Nephron (organoid): ENCODE measurements at regions not wholly inside any gene's neighbourhood (a gene's known extent, or its start where the extent isn't known, plus 50 kb on each side); places are given as distances from the start of the nearest gene placed in this dataset.

Experiments used
- H3K27ac Mint-ChIP-seq, 3 experiments: 2 replicates each; pipeline ENCODE4 v1.8.0; 2020; ENCODE audit warnings: mixed read lengths in 3 of 3, mild to moderate bottlenecking in 2 of 3, moderate library complexity in 1 of 3
- H3K27me3 Mint-ChIP-seq: 2 replicates; pipeline ENCODE4 v1.8.0; 2021; ENCODE audit warnings: low read depth, mild to moderate bottlenecking, moderate library complexity, mixed read lengths
- H3K36me3 Mint-ChIP-seq: 2 replicates; pipeline ENCODE4 v1.8.0; 2020; ENCODE audit warnings: low read depth, mixed read lengths
- H3K4me1 Mint-ChIP-seq: 2 replicates; pipeline ENCODE4 v1.8.0; 2020; ENCODE audit warnings: mixed read lengths
- H3K4me3 Mint-ChIP-seq, 3 experiments: 2 replicates each; pipeline ENCODE4 v1.8.0; 2020; ENCODE audit warnings: mild to moderate bottlenecking in 3 of 3, mixed read lengths in 3 of 3, moderate library complexity in 2 of 3
- H3K9me3 Mint-ChIP-seq: 2 replicates; pipeline ENCODE4 v1.8.0; 2020; ENCODE audit warnings: mixed read lengths
- CTCF ChIP-seq, 3 experiments: fragments of 200-600 bp; sonication (generic); IDR thresholded peaks; one replicate each; pipeline ENCODE4 v1.5.0; 2021; ENCODE audit warnings: antibody characterized with exemption in 3 of 3; ENCODE audit not compliant: unreplicated experiment in 3 of 3

- H3K4me3 Mint-ChIP-seq = no peak overlapping the region
- no peak overlapping the region for H3K27ac Mint-ChIP-seq
- peaks cover 9% of the 10 kb centered on the region for H3K9me3 Mint-ChIP-seq
- no peak for TF ChIP-seq CTCF (IDR thresholded peaks at IDR 0.05; ENCODE audit: unreplicated experiment in 3 of 3)
- H3K4me1 Mint-ChIP-seq = no peaks in the 10 kb centered on the region
- H3K36me3 Mint-ChIP-seq = peaks cover 3% of the 10 kb centered on the region
- H3K27me3 Mint-ChIP-seq = peaks cover 4% of the 10 kb centered on the region
Measured at GRCh38 chr3:77868725-77869124, 828.8 kb downstream of the ROBO2 start.

GRCh38 chr3:77869423-77869822, 829.5 kb downstream of the ROBO2 start:
- Mint-ChIP-seq H3K36me3 (peaks cover 3% of the 10 kb centered on the region), H3K27me3 (peaks cover 4% of the 10 kb centered on the region), H3K4me3 (no peak overlapping the region), H3K9me3 (peaks cover 9% of the 10 kb centered on the region), H3K4me1 (peaks cover 3% of the 10 kb centered on the region), H3K27ac (no peak overlapping the region)
- TF ChIP-seq CTCF (IDR thresholded peaks at IDR 0.05; ENCODE audit: unreplicated experiment in 3 of 3) = no peak

- no peak overlapping the region for H3K27ac Mint-ChIP-seq
- TF ChIP-seq CTCF (IDR thresholded peaks at IDR 0.05; ENCODE audit: unreplicated experiment in 3 of 3) = no peak
- H3K9me3 Mint-ChIP-seq = peaks cover 9% of the 10 kb centered on the region
- peaks cover 6% of the 10 kb centered on the region for H3K4me1 Mint-ChIP-seq
- peaks cover 4% of the 10 kb centered on the region for H3K27me3 Mint-ChIP-seq
- H3K36me3 Mint-ChIP-seq = peaks cover 3% of the 10 kb centered on the region
- H3K4me3 Mint-ChIP-seq = no peak overlapping the region
Measured at GRCh38 chr3:77871436-77871835, 831.5 kb downstream of the ROBO2 start.

- Mint-ChIP-seq H3K4me3 (no peak overlapping the region), H3K9me3 (peaks cover 16% of the 10 kb centered on the region), H3K36me3 (peaks cover 3% of the 10 kb centered on the region), H3K4me1 (peaks cover 6% of the 10 kb centered on the region), H3K27ac (no peak overlapping the region), H3K27me3 (peaks cover 4% of the 10 kb centered on the region)
- TF ChIP-seq CTCF (IDR thresholded peaks at IDR 0.05; ENCODE audit: unreplicated experiment in 3 of 3) = no peak
Measured at GRCh38 chr3:77873598-77873997, 833.7 kb downstream of the ROBO2 start.

- Mint-ChIP-seq H3K4me1 (no peaks in the 10 kb centered on the region), H3K27ac (no peak overlapping the region), H3K9me3 (no peaks in the 10 kb centered on the region), H3K36me3 (no peaks in the 10 kb centered on the region), H3K4me3 (no peak overlapping the region), H3K27me3 (no peaks in the 10 kb centered on the region)
- no peak for TF ChIP-seq CTCF (IDR thresholded peaks at IDR 0.05; ENCODE audit: unreplicated experiment in 3 of 3)
Measured at GRCh38 chr3:77885381-77885780, 845.5 kb downstream of the ROBO2 start.

- no peaks in the 10 kb centered on the region for H3K9me3 Mint-ChIP-seq
- no peaks in the 10 kb centered on the region for H3K36me3 Mint-ChIP-seq
- no peaks in the 10 kb centered on the region for H3K4me1 Mint-ChIP-seq
- TF ChIP-seq CTCF (IDR thresholded peaks at IDR 0.05; ENCODE audit: unreplicated experiment in 3 of 3) = no peak
- H3K27ac Mint-ChIP-seq = no peak overlapping the region
- H3K4me3 Mint-ChIP-seq = no peak overlapping the region
- no peaks in the 10 kb centered on the region for H3K27me3 Mint-ChIP-seq
Measured at GRCh38 chr3:77887611-77888010, 847.7 kb downstream of the ROBO2 start.
